ENCODE measurements at regions not wholly inside any gene's neighbourhood (a gene's known extent, or its start where the extent isn't known, plus 50 kb on each side); places are given as distances from the start of the nearest gene placed in this dataset.

- TF ChIP-seq TEAD4 (IDR thresholded peaks at IDR 0.05) (no peak), MAX (IDR thresholded peaks at IDR 0.05) (no peak), FOXM1 (IDR thresholded peaks at IDR 0.05; ENCODE audit: borderline replicate concordance, low read depth) (no peak), EP300 (IDR thresholded peaks at IDR 0.05; ENCODE audit: borderline replicate concordance) (no peak), NFIC (IDR thresholded peaks at IDR 0.05) (no peak), CREB1 (IDR thresholded peaks at IDR 0.05; ENCODE audit: low read depth) (no peak), ZBTB7A (IDR thresholded peaks at IDR 0.05; ENCODE audit: low read depth) (no peak), TAF1 (IDR thresholded peaks at IDR 0.05; ENCODE audit: low read depth) (no peak), TCF12 (IDR thresholded peaks at IDR 0.05; ENCODE audit: low read depth) (no peak), USF1 (IDR thresholded peaks at IDR 0.05) (no peak), RAD21 (IDR thresholded peaks at IDR 0.05; ENCODE audit: low read depth) (no peak), REST (IDR thresholded peaks at IDR 0.05; ENCODE audit: low read depth) (no peak), EGR1 (IDR thresholded peaks at IDR 0.05) (no peak)
These were observed 223.9 kb upstream of the EPHA5 start for GRCh38 chr4:65893957-65894755.
